ENCODE measurements at regions not wholly inside any gene's neighbourhood (a gene's known extent, or its start where the extent isn't known, plus 50 kb on each side); places are given as distances from the start of the nearest gene placed in this dataset.

DNA sequence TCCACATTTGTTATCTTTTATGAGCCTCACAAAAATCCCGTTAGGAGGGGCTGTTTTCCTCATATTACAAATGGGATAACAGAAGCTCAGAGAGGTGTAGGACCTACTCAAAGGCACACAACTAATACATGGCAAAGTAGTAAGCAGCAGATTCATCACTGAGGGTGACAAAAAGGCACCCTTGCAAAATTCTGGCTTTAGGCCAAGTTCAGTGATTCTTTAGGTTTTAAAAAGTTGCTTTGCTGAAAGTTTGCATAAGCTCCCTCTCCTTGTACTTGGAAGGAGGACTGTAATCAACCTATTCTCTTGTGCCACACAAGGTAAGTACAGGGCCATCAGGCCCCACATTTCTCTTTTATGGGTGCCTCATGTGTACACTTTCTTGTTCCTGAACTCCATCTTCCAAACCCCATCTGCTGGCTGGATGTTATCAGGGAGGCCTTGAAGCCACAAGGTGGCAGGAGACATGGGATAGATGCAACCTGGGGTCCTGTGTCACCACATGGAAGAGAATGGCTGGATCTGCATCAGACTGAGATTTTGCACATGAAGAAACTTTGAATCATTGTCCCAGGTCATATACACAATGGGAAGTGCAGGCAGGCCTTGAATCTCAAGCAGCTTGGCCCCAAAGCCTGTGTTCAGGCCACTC lies 311.6 kb downstream of the MSX2 start:
- H3K9me3 ChIP-seq, result no peaks in the 10 kb centered on the region
- TF ChIP-seq POLR2AphosphoS5 (IDR thresholded peaks at IDR 0.05) (no peak), POLR2A (IDR thresholded peaks at IDR 0.05) (no peak), EP300 (IDR thresholded peaks at IDR 0.05) (no peak)
- TF ChIP-seq, protein P1, sequence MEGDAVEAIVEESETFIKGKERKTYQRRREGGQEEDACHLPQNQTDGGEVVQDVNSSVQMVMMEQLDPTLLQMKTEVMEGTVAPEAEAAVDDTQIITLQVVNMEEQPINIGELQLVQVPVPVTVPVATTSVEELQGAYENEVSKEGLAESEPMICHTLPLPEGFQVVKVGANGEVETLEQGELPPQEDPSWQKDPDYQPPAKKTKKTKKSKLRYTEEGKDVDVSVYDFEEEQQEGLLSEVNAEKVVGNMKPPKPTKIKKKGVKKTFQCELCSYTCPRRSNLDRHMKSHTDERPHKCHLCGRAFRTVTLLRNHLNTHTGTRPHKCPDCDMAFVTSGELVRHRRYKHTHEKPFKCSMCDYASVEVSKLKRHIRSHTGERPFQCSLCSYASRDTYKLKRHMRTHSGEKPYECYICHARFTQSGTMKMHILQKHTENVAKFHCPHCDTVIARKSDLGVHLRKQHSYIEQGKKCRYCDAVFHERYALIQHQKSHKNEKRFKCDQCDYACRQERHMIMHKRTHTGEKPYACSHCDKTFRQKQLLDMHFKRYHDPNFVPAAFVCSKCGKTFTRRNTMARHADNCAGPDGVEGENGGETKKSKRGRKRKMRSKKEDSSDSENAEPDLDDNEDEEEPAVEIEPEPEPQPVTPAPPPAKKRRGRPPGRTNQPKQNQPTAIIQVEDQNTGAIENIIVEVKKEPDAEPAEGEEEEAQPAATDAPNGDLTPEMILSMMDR (IDR thresholded peaks at IDR 0.05), result no peak
- no peak overlapping the region for H3K27ac ChIP-seq
- H3K36me3 ChIP-seq, result no peaks in the 10 kb centered on the region
- intact Hi-C loops (cut with DNase I), result no loop called here
- no peaks in the 10 kb centered on the region for H3K4me1 ChIP-seq
- no peak overlapping the region for H3K4me3 ChIP-seq
- WGBS, 2 donors, result 6 to 11% methylated on average over 1 of the region's 1 CpG
- no peaks in the 10 kb centered on the region for H3K27me3 ChIP-seq
- DNase-seq, result no peak

DNA sequence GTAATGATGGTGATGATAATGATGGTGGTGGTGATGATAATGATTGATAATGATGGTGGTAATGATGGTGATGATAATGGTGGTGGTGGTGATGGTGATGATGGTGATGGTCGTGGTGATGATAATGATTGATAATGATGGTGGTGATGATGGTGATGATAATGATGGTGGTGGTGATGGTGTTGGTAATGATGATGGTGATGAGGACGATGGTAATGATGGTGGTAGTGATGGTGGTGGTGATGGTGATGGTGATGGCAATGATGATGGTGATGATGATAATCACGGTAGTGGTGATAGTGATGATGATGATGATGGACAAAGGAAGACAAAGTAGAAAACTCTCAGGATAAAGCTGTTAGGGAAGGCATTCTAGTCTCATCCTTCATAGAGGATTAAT lies 310.5 kb downstream of the MSX2 start:
- no peaks in the 10 kb centered on the region for H3K4me1 ChIP-seq
- TF ChIP-seq EP300 (IDR thresholded peaks at IDR 0.05), result no peak
- TF ChIP-seq POLR2A (IDR thresholded peaks at IDR 0.05), result no peak
- no peak for TF ChIP-seq POLR2AphosphoS5 (IDR thresholded peaks at IDR 0.05)
- TF ChIP-seq, protein P1 (IDR thresholded peaks at IDR 0.05), result no peak
- no peaks in the 10 kb centered on the region for H3K9me3 ChIP-seq
- no peaks in the 10 kb centered on the region for H3K36me3 ChIP-seq
- no peak overlapping the region for H3K4me3 ChIP-seq
- DNase-seq, result no peak
- H3K27ac ChIP-seq, result no peak overlapping the region
- 88% methylated on average over 3 of the region's 3 CpGs for WGBS, 2 donors
- intact Hi-C loops (cut with DNase I), result no loop called here
- no peaks in the 10 kb centered on the region for H3K27me3 ChIP-seq

DNA sequence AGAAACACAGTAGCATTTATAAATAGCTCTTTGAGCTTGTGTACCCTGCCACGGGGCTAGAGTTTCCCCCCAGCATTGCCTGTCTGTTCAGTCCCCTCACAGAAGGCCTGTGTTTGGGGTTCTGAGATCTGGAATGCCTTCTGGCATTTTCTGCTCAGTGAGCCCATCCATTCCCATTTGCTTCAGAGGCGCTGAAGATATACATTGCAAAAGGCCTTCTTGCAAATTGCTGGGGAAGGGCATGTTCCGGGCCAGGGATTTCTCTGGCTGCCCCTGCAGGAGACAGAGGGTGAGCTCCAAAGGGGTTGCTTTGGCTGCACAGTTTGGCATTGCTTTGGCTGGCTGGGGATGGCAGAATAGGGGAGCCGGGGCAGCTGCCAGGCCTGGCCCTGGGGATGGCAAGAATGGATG lies 308.4 kb downstream of the MSX2 start:
- intact Hi-C loops (cut with DNase I), result no loop called here
- TF ChIP-seq POLR2A (IDR thresholded peaks at IDR 0.05), result no peak
- TF ChIP-seq, protein P1 (IDR thresholded peaks at IDR 0.05), result no peak
- TF ChIP-seq POLR2AphosphoS5 (IDR thresholded peaks at IDR 0.05), result no peak
- no peak for TF ChIP-seq EP300 (IDR thresholded peaks at IDR 0.05)
- H3K4me3 ChIP-seq, result no peak overlapping the region
- no peak for DNase-seq
- no peak overlapping the region for H3K27ac ChIP-seq
- H3K4me1 ChIP-seq, result no peaks in the 10 kb centered on the region
- 77 to 84% methylated on average over 4 of the region's 4 CpGs for WGBS, 2 donors
- H3K9me3 ChIP-seq, result no peaks in the 10 kb centered on the region
- no peaks in the 10 kb centered on the region for H3K36me3 ChIP-seq
- H3K27me3 ChIP-seq, result no peaks in the 10 kb centered on the region

DNA sequence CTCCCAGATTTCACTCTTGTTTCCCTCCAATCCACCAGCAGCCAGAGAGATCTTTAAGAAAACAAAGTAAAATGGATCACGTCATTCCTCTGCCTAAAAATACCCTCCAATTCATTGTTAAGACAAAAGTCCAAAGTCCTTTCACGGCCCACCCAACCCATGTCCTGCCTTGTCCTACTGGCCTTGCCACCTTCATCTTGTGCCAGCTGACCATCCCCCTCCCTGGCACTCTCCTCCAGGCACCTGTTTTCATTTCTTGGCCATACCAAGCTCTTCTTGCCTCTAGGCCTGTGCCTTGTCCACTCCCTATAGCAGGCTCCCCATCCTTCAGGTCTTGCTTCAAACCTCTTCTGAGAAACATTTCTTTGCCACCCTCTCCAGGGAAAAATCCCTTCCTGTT lies 307.6 kb downstream of the MSX2 start:
- intact Hi-C loops (cut with DNase I), result no loop called here
- no peaks in the 10 kb centered on the region for H3K36me3 ChIP-seq
- H3K4me1 ChIP-seq, result no peaks in the 10 kb centered on the region
- WGBS, 2 donors, result 19 to 54% methylated on average over 2 of the region's 2 CpGs
- H3K27ac ChIP-seq, result no peak overlapping the region
- no peak for DNase-seq
- no peaks in the 10 kb centered on the region for H3K9me3 ChIP-seq
- TF ChIP-seq, protein P1 (IDR thresholded peaks at IDR 0.05), result no peak
- TF ChIP-seq EP300 (IDR thresholded peaks at IDR 0.05), result no peak
- no peak for TF ChIP-seq POLR2A (IDR thresholded peaks at IDR 0.05)
- no peak for TF ChIP-seq POLR2AphosphoS5 (IDR thresholded peaks at IDR 0.05)
- H3K27me3 ChIP-seq, result no peaks in the 10 kb centered on the region
- no peak overlapping the region for H3K4me3 ChIP-seq

DNA sequence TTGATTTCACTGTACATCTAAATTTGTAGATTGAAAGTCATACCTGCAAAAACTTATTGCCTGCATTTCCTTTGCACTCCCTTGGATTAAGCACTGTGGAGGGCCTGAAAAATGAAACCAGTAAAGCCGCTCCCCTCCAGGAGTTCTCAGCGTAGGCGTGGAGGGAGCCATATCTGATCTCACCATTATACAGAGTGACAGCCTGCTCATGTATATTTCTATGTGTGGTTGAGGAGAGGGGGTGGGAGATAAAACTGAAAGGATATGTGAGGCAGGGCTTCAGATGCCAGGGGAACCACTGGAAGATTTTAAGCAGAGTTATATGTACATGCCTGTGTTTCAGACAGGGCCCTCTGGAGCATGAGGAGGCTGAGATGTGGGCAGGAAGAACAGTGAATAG lies 303.0 kb downstream of the MSX2 start:
- TF ChIP-seq EP300 (IDR thresholded peaks at IDR 0.05) (no peak), POLR2A (IDR thresholded peaks at IDR 0.05) (no peak), POLR2AphosphoS5 (IDR thresholded peaks at IDR 0.05) (no peak)
- TF ChIP-seq, protein P1 (IDR thresholded peaks at IDR 0.05), result no peak
- intact Hi-C loops (cut with DNase I), result no loop called here
- no peak overlapping the region for H3K27ac ChIP-seq
- no peak overlapping the region for H3K4me3 ChIP-seq
- no peak for DNase-seq
- no peaks in the 10 kb centered on the region for H3K4me1 ChIP-seq
- H3K9me3 ChIP-seq, result no peaks in the 10 kb centered on the region
- WGBS, 2 donors, result 86 to 88% methylated on average over 3 of the region's 3 CpGs
- H3K36me3 ChIP-seq, result no peaks in the 10 kb centered on the region
- no peaks in the 10 kb centered on the region for H3K27me3 ChIP-seq

Data from sigmoid colon (tissue), 6 donors.